NB4 (cell line): ENCODE measurements at regions not wholly inside any gene's neighbourhood (a gene's known extent, or its start where the extent isn't known, plus 50 kb on each side); places are given as distances from the start of the nearest gene placed in this dataset.

ENCODE experiments used
- DNase-seq: peaks from one replicate; pipeline ENCODE4 v3.0.0; 2010; ENCODE audit warnings: low read depth
- H3K4me3 ChIP-seq: one replicate; pipeline ENCODE4 v1.5.1; 2011; ENCODE audit warnings: mild to moderate bottlenecking, low read depth, low read length, moderate library complexity
- CTCF ChIP-seq: IDR thresholded peaks from one replicate; pipeline ENCODE4 v1.5.1; 2012; ENCODE audit warnings: low read depth, low read length
- MAX ChIP-seq: IDR thresholded peaks from 2 replicates; pipeline ENCODE4 v1.6.1; 2011; ENCODE audit warnings: low read depth, low read length
- MYC ChIP-seq: IDR thresholded peaks from 2 replicates; pipeline ENCODE4 v1.6.1; 2011; ENCODE audit warnings: low read depth, low read length
- POLR2A ChIP-seq: IDR thresholded peaks from 2 replicates; pipeline ENCODE4 v1.6.1; 2011; ENCODE audit warnings: mild to moderate bottlenecking; ENCODE audit not compliant: insufficient read length; ENCODE audit errors: extremely low read depth

GRCh38 chr2:226127682-226128081 is 671.9 kb downstream of the IRS1 start:
- DNase-seq, result no peak
- TF ChIP-seq POLR2A (no peak), MYC (no peak), CTCF (no peak), MAX (no peak)
- no peak overlapping the region for H3K4me3 ChIP-seq

- no peak for DNase-seq
- H3K4me3 ChIP-seq, result no peak overlapping the region
- TF ChIP-seq POLR2A (no peak), MYC (no peak), CTCF (no peak), MAX (no peak)
Measured at GRCh38 chr2:226126104-226126503, 673.5 kb downstream of the IRS1 start.

- DNase-seq, result no peak
- H3K4me3 ChIP-seq, result no peak overlapping the region
- TF ChIP-seq POLR2A (no peak), MAX (no peak), CTCF (no peak), MYC (no peak)
Measured at GRCh38 chr2:226125176-226125883, 674.3 kb downstream of the IRS1 start.

GRCh38 chr2:226124548-226125011 is 675.0 kb downstream of the IRS1 start:
- no peak for DNase-seq
- TF ChIP-seq CTCF (no peak), MYC (no peak), MAX (no peak), POLR2A (no peak)
- H3K4me3 ChIP-seq, result no peak overlapping the region

- no peak for TF ChIP-seq POLR2A
- no peak for TF ChIP-seq CTCF
- TF ChIP-seq MYC, result no peak
- TF ChIP-seq MAX, result no peak
- H3K4me3 ChIP-seq, result no peak overlapping the region
- no peak for DNase-seq
Measured at GRCh38 chr2:226123300-226123699, 676.3 kb downstream of the IRS1 start.

GRCh38 chr2:226122041-226122440 is 677.6 kb downstream of the IRS1 start:
- DNase-seq, result peak; percentile 52
- no peak overlapping the region for H3K4me3 ChIP-seq
- TF ChIP-seq MAX (no peak), MYC (no peak), POLR2A (no peak), CTCF (no peak)
